OCI-LY7 (cell line): ENCODE measurements at regions not wholly inside any gene's neighbourhood (a gene's known extent, or its start where the extent isn't known, plus 50 kb on each side); places are given as distances from the start of the nearest gene placed in this dataset.

Experiments used
- BruUV-seq: library from RNA; stranded (reverse); fragments of 400-500 nt; replicated peaks from 2 replicates; lab custom pipeline; 2021; lab: Mats Ljungman, UMichigan
- CTCF ChIA-PET: fragments of 300-600 bp; sonication (Branson Sonifier 250); formaldehyde crosslinking; loops from one replicate; lab custom pipeline; 2022; ENCODE audit warnings: antibody characterized with exemption; ENCODE audit not compliant: unreplicated experiment; lab: Charles Lee
- POLR2A ChIA-PET: fragments of 300-600 bp; sonication (Branson Sonifier 250); formaldehyde crosslinking; loops from one replicate; lab custom pipeline; 2022; ENCODE audit warnings: antibody characterized with exemption; lab: Charles Lee
- DNase-seq: peaks from one replicate; pipeline ENCODE4 v3.0.0-alpha.2; 2015; ENCODE audit warnings: low spot score
- H2AFZ ChIP-seq: fragments of 200-600 bp; sonication (generic), shearing (Covaris generic); 2 replicates; pipeline ENCODE4 v1.6.1; 2014; ENCODE audit warnings: mild to moderate bottlenecking, antibody characterized with exemption, low read length, moderate library complexity
- H3K27ac ChIP-seq: fragments of 200-600 bp; sonication (generic); 2 replicates; pipeline ENCODE4 v1.5.1; 2014; ENCODE audit warnings: mixed run types, low read depth, mild to moderate bottlenecking, moderate library complexity, low read length, inconsistent platforms; ENCODE audit not compliant: poor library complexity, severe bottlenecking
- H3K36me3 ChIP-seq: fragments of 200-600 bp; sonication (generic); 2 replicates; pipeline ENCODE4 v1.6.1; 2014; ENCODE audit warnings: mild to moderate bottlenecking, antibody characterized with exemption, low read length, moderate library complexity, mixed read lengths; ENCODE audit not compliant: insufficient read depth
- H3K4me1 ChIP-seq: fragments of 200-600 bp; sonication (generic); 2 replicates; pipeline ENCODE4 v1.5.1; 2014; ENCODE audit warnings: mild to moderate bottlenecking, low read length; ENCODE audit not compliant: insufficient read depth, poor library complexity, severe bottlenecking
- H3K4me2 ChIP-seq: fragments of 200-600 bp; sonication (generic); 2 replicates; pipeline ENCODE4 v1.6.1; 2014; ENCODE audit warnings: mild to moderate bottlenecking, low read length
- H3K4me3 ChIP-seq: fragments of 200-600 bp; sonication (generic); 2 replicates; pipeline ENCODE4 v1.5.1; 2014; ENCODE audit warnings: mild to moderate bottlenecking, low read depth, low read length; ENCODE audit not compliant: poor library complexity, severe bottlenecking
- H3K79me2 ChIP-seq: fragments of 200-600 bp; sonication (generic); 2 replicates; pipeline ENCODE4 v1.6.1; 2016; ENCODE audit warnings: low read depth, mild to moderate bottlenecking, low read length, moderate library complexity, mixed read lengths; ENCODE audit not compliant: insufficient read depth
- H3K9me2 ChIP-seq: fragments of 200-600 bp; sonication (generic); 2 replicates; pipeline ENCODE4 v1.6.1; 2016; ENCODE audit warnings: mild to moderate bottlenecking, low read length, mixed read lengths; ENCODE audit not compliant: insufficient read depth
- H3K9me3 ChIP-seq: fragments of 200-600 bp; sonication (generic); 2 replicates; pipeline ENCODE4 v1.6.1; 2014; ENCODE audit warnings: mild to moderate bottlenecking, mixed run types, low read length, mixed read lengths
- H4K20me1 ChIP-seq: fragments of 200-600 bp; sonication (generic); 2 replicates; pipeline ENCODE4 v1.6.1; 2014; ENCODE audit warnings: mild to moderate bottlenecking, antibody characterized with exemption, low read length, moderate library complexity, mixed read lengths; ENCODE audit not compliant: insufficient read depth
- CTCF ChIP-seq: fragments of 200-600 bp; sonication (generic); conservative IDR thresholded peaks from 2 replicates; pipeline ENCODE4 v1.5.1; 2014; ENCODE audit warnings: mild to moderate bottlenecking, antibody characterized with exemption, low read length, moderate library complexity, mixed read lengths
- EZH2phosphoT487 ChIP-seq: fragments of 200-600 bp; sonication (generic); IDR thresholded peaks from 2 replicates; pipeline ENCODE4 v1.6.1; 2018; ENCODE audit warnings: low read depth, borderline replicate concordance, mild to moderate bottlenecking, mixed run types, antibody characterized with exemption, low read length, moderate library complexity, mixed read lengths
- intact Hi-C: fragments of 100-400 bp; cut with micrococcal nuclease; formaldehyde crosslinking; loops from one replicate; pipeline ENCODE4 v1.10.0; 2022; ENCODE audit not compliant: unreplicated experiment

GRCh38 chr4:173735585-173735984, 205.6 kb upstream of the HAND2 start:
- Histone ChIP-seq H4K20me1 (no peaks in the 10 kb centered on the region), H3K4me2 (no peak overlapping the region), H3K4me1 (no peaks in the 10 kb centered on the region), H3K4me3 (no peak overlapping the region), H3K9me3 (no peaks in the 10 kb centered on the region), H3K9me2 (no peaks in the 10 kb centered on the region), H2AFZ (no peak overlapping the region), H3K27ac (no peak overlapping the region), H3K79me2 (no peaks in the 10 kb centered on the region), H3K36me3 (no peaks in the 10 kb centered on the region)
- ChIA-PET CTCF (no interaction called here), POLR2A (interaction anchor here (0.7 to 1.2 kb wide), 2 partner anchors 7 to 120 kb away, joined by 3 read pairs; no protein-coding TSS in a partner anchor)
- DNase-seq = no peak
- no TSS peak for BruUV-seq
- intact Hi-C loops = no loop called here
- TF ChIP-seq EZH2phosphoT487 = no peak
- TF ChIP-seq CTCF = no peak

GRCh38 chr4:173735049-173735448, 205.0 kb upstream of the HAND2 start:
- intact Hi-C loops = no loop called here
- no TSS peak for BruUV-seq
- CTCF ChIA-PET = no interaction called here

More at GRCh38 chr4:173735049-173735448, 205.0 kb upstream of the HAND2 start:
- H2AFZ ChIP-seq = no peak overlapping the region
- H3K79me2 ChIP-seq = no peaks in the 10 kb centered on the region
- POLR2A ChIA-PET = no interaction called here
- H3K4me1 ChIP-seq = no peaks in the 10 kb centered on the region
- no peaks in the 10 kb centered on the region for H3K36me3 ChIP-seq
- TF ChIP-seq CTCF (no peak), EZH2phosphoT487 (no peak)
- H3K27ac ChIP-seq = no peak overlapping the region
- no peak overlapping the region for H3K4me3 ChIP-seq
- no peaks in the 10 kb centered on the region for H3K9me3 ChIP-seq
- H4K20me1 ChIP-seq = no peaks in the 10 kb centered on the region
- no peak overlapping the region for H3K4me2 ChIP-seq
- no peaks in the 10 kb centered on the region for H3K9me2 ChIP-seq
- DNase-seq = no peak
